Bronchial epithelial cell (primary cell): ENCODE measurements at regions not wholly inside any gene's neighbourhood (a gene's known extent, or its start where the extent isn't known, plus 50 kb on each side); places are given as distances from the start of the nearest gene placed in this dataset.
"Not testable (repeated sequence)": the region's sequence is repeated elsewhere in the genome, so short reads cannot be mapped to it uniquely, and the experiment has no call there.

ENCODE experiments used
- DNase-seq: peaks from one replicate; pipeline ENCODE4 v3.0.0-alpha.2; 2010; ENCODE audit warnings: low read depth
- FAIRE-seq: peaks from 2 replicates; lab custom pipeline; 2011; peaks lifted over from hg19 to GRCh38; lab: Jason Lieb, UNC
- H3K27me3 ChIP-seq: 2 replicates; pipeline ENCODE4 v1.5.1; 2011; ENCODE audit warnings: low read length; ENCODE audit not compliant: control insufficient read depth, insufficient read depth
- H3K36me3 ChIP-seq: 2 replicates; pipeline ENCODE4 v1.5.1; 2011; ENCODE audit warnings: low read length; ENCODE audit not compliant: control insufficient read depth, insufficient read depth
- H3K4me3 ChIP-seq: 2 replicates; pipeline ENCODE4 v1.5.1; 2011; ENCODE audit warnings: mild to moderate bottlenecking, low read depth, low read length, control low read depth
- TF ChIP-seq, protein P1 (sequence below): IDR thresholded peaks from 2 replicates; pipeline ENCODE4 v1.5.1; 2011; ENCODE audit warnings: mild to moderate bottlenecking, moderate library complexity, low read length, control low read depth, inconsistent platforms; ENCODE audit not compliant: insufficient read depth, severe bottlenecking

GRCh38 chr2:132033949-132034348 is 127.8 kb downstream of the ANKRD30BL start:
- Histone ChIP-seq H3K36me3 (no peaks in the 10 kb centered on the region), H3K4me3 (no peak overlapping the region), H3K27me3 (peaks cover 8% of the 10 kb centered on the region)
- FAIRE-seq (no peak), DNase-seq (no peak)
- TF ChIP-seq, protein P1, sequence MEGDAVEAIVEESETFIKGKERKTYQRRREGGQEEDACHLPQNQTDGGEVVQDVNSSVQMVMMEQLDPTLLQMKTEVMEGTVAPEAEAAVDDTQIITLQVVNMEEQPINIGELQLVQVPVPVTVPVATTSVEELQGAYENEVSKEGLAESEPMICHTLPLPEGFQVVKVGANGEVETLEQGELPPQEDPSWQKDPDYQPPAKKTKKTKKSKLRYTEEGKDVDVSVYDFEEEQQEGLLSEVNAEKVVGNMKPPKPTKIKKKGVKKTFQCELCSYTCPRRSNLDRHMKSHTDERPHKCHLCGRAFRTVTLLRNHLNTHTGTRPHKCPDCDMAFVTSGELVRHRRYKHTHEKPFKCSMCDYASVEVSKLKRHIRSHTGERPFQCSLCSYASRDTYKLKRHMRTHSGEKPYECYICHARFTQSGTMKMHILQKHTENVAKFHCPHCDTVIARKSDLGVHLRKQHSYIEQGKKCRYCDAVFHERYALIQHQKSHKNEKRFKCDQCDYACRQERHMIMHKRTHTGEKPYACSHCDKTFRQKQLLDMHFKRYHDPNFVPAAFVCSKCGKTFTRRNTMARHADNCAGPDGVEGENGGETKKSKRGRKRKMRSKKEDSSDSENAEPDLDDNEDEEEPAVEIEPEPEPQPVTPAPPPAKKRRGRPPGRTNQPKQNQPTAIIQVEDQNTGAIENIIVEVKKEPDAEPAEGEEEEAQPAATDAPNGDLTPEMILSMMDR, result no peak

DNA sequence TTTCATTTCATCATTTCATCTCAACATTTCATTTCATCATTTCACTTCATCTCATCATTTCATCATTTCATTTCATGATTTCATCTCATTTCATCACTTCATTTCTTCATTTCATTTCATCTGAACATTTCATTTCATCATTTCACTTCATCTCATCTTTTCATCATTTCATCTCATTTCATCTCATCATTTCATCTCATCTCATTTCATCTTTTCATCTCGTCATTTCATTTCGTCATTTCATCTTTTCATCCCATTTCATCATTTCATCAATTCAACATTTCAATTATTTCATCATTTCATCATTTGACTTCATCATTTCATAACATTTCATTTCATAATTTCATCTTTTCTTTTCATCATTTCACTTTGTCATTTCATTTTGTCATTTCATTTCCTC is 128.4 kb downstream of the ANKRD30BL start:
- H3K4me3 ChIP-seq, result no peak overlapping the region
- no peak for DNase-seq
- no peak for FAIRE-seq

DNA sequence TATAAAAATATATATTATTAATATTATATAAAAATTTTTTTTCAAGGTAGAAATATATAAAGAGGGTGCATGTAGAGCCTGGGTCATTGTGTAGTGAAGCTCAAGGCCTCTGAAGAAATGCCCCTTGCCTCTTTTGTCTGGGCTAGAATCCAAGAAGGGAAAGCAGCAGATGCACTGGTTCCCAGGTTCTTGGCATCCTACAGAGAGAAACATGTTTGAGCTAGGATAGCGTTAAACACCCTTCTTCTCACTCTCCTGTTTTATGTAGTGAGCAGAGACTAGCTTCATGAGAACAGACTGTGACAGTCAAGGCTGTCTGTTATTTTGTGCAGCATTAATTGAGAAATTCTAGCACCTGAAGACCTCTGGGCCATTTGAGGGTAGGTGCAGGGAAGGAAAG is 149.7 kb downstream of the ANKRD30BL start:
- DNase-seq, FAIRE-seq, H3K36me3 ChIP-seq, H3K4me3 ChIP-seq: not testable (repeated sequence)
- peaks cover 11% of the 10 kb centered on the region for H3K27me3 ChIP-seq

More for the DNA sequence above, 128.4 kb downstream of the ANKRD30BL start:
- TF ChIP-seq, protein P1, result no peak
- Histone ChIP-seq H3K27me3 (peaks cover 8% of the 10 kb centered on the region), H3K36me3 (no peaks in the 10 kb centered on the region)

DNA sequence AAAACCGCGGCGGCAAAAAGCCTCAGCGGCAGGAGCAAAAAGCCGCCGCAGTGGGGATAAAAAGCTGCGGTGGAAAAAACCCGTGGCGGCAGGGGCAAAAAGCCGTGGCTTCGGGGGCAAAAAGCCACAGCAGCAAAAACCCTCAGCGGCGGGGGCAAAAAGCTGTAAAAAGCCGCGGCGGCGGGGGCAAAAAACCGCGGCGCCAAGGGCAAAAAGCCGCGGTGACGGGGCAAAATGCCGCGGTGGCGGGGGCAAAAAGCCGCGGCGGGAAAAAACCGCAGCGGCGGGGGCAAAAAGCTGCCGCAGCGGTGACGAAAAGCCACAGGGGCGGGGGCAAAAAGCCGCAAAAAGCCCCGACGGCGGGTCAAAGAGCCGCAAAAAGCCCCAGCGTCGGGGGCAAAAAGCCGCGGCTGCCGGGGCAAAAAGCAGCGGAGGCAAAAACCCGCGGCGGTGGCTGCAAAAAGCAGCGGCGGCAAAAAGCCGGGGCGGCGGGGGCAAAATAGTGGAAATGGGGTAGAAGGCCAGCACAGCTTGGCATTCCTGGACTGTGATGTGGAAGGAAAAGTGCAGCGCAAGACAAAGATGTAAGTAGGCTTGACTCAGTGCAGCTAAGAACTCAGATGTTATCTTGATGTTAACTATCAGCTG is 151.8 kb downstream of the ANKRD30BL start:
- FAIRE-seq, result no peak
- TF ChIP-seq, protein P1, result no peak
- no peaks in the 10 kb centered on the region for H3K36me3 ChIP-seq
- no peak for DNase-seq
- H3K4me3 ChIP-seq, result peak overlapping the region; percentile 0
- peaks cover 11% of the 10 kb centered on the region for H3K27me3 ChIP-seq

- FAIRE-seq (no peak), DNase-seq (no peak)
- Histone ChIP-seq H3K4me3 (no peak overlapping the region), H3K27me3 (peaks cover 11% of the 10 kb centered on the region), H3K36me3 (no peaks in the 10 kb centered on the region)
- TF ChIP-seq, protein P1, result no peak
These were observed 152.4 kb downstream of the ANKRD30BL start for GRCh38 chr2:132009177-132009873.

GRCh38 chr2:131990751-131991150 is 171.0 kb downstream of the ANKRD30BL start:
- FAIRE-seq, DNase-seq, H3K4me3 ChIP-seq, H3K36me3 ChIP-seq, H3K27me3 ChIP-seq: not testable (repeated sequence)

GRCh38 chr2:131966671-131967070 is 195.1 kb downstream of the ANKRD30BL start:
- not testable (repeated sequence) for FAIRE-seq, DNase-seq, H3K27me3 ChIP-seq, H3K36me3 ChIP-seq, H3K4me3 ChIP-seq
